Stimulated activated CD4-positive, alpha-beta T cell treated with anti-CD3 and anti-CD28 coated beads, Interleukin-15, amount 100 ng/mL, for 1 hour (primary cell): ENCODE measurements at regions not wholly inside any gene's neighbourhood (a gene's known extent, or its start where the extent isn't known, plus 50 kb on each side); places are given as distances from the start of the nearest gene placed in this dataset.
"Not testable (repeated sequence)": the region's sequence is repeated elsewhere in the genome, so short reads cannot be mapped to it uniquely, and the experiment has no call there.

Experiments
- DNase-seq, 2 donors: peaks; one replicate each; pipeline ENCODE4 v3.0.0-alpha.2; 2020; ENCODE audit warnings: low read depth in 1 of 2, low spot score in 1 of 2

DNA sequence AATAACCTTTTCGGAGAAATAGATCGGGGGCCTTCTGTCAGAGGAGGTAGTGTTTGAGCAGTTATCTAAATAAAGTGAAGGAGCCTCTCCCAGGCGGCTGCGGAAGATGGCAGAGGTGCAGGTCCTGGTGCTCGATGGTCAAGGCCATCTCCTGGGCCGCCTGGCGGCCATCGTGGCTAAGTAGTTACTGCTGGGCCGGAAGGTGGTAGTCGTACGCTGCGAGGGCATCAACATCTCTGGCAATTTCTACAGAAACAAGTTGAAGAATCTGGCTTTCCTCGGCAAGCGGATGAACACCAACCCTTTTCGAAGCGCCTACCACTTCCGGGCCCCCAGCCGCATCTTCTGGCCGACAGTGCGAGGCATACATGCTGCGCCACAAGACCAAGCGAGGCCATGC is 186.1 kb downstream of the KTN1 start:
- no peak for DNase-seq

DNA sequence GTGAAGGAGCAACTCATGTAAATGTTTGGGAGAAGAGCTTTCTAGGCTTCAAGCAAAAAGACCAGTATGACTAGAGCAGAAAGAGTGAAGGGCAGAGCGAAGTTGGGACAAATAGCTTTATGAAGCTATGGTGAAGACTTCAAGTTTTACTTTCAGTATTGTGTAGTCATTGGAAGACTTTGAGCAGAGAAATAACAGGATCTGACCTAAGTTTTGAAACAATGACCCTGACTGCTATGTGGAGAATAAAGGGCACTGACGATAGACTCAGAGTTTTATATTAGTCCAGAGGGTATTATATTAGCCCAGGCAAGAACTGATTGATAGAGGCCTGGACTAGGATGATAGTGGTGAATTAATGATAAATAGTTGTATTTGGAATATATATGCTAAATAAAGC is 187.3 kb downstream of the KTN1 start:
- no peak for DNase-seq

DNA sequence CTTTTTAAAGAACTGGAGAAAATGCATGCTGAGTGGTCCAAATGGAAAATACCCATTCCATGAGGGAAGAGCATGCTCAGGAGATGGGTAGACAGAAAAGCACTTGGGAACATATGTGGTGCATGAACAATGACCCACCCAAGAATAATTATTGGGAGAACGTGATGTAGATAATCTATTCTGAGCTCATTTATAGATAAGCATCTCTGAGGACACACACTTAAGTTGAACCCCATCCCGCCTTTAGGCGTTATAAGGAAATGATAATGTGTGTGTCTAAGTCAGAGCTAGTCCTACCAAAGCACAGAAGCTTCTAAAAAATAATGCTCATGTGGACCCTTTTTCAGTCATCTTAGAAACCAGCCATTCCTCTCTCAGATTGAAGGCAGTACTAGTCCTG is 189.9 kb downstream of the KTN1 start:
- DNase-seq: no peak

DNA sequence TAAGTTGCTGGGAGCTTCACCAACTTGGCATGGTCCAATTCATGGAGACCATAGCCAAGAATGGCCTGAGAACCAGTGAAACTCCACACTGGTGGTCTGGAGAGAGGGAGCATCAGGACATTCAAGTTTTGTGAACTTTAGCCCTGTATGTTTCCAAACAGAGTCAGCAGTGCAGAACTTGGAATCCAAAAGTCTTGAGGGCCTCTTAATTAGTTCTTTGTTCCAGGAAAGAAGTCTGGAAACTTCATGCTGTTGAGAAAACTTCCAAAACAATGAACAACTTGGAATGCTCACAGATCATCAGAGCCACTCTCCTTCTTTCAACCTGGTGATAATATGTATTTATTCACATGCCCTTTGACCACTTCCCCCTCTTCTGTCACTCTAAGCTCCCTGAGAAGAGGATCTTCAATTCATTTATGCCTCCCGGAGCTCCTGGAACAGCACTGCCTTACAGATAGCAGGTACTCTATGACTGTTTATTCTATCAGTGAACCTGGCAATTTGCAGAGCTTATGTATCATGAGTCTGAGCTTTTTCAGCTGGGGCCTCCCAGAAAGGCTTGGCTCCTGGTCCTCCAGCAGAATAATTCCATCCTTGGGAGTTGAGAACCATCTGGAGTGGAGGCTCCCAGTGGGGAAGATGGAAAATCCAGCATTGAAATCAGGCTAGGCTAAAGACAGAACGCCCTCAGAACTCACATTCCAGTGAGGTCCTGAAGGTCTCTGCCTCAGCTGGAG is 191.4 kb downstream of the KTN1 start:
- no peak for DNase-seq

DNA sequence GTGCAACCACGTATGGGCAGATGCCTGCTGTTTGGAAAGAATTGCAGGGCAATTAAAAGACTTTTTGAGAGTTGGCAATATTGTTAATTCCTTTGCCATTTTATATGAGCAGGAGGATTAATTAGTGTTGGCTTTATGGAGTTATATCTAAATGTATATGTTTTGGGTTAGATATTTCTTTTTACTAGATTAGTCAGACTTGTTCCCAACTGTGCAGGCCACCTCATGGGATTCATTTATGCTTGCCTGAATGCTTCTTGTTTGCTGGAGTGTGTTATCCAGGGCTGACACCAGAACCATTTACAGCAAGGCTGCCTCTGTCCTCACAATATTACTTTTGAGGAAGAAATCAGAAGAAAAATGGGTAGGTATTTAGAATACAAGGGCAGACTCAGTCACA is 192.5 kb downstream of the KTN1 start:
- DNase-seq: no peak

DNA sequence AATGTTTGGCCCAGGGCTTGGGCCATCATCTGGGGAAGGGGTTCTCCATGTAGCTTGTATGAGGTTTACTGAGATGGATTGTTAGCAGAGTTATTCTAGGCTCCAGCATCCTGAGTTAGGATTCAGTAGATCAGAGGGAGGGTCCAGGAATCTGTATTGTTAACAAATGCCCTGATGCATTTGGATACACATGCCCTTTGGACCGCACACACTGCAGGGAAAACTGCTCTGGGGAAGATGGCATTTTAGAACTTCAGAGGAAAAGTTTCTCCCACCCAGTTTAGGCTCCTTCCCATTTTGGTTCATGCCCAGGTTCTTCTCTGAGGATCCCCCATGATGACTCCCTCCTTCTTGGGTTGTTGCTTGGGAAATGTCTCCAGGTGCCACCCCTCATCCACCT is 193.3 kb downstream of the KTN1 start:
- DNase-seq: no peak

DNA sequence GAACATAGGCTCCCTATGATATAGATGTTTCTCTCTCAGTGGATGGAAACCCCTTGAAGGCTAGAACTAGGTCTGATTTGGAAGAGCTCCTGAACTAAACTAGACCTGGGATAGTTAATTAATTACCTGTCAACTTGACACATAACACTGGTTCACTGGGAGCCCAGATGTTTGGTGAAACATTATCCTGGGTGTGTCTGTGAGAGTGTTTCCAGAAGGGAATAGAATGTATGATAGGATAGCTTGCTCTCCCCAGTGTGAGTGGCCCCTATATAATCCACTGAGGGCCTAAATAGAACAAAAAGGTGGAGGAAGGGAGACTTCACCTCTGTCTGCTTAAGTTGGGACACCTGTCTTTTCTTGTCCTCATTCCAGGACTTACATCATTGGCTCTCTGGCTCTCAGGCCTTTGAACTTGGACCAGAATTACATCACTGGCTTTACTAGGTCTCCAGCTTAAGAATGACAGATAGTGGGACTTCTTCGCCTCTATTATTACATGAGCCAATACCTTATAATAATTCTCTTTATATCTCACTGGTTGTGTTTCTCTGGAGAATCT is 194.1 kb downstream of the KTN1 start:
- no peak for DNase-seq

DNA sequence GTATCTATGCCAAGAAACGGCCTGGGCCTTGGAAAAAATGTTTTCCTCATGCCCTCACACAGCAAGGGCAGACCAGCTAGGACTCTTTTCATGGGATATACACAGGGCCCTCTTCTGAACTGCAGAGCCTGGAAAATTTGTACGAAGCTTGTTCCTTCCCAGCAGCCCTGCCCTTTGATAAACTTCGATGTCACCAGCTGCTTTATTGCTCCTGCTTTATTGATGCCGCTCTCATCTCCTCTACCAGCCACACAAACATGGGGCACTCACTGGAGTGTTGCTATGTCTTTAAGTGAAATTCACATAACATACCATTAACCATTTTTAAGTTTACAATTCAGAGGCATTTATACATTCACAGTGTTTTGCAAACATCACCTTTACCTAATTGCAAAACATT is 197.9 kb downstream of the KTN1 start:
- no peak for DNase-seq

DNA sequence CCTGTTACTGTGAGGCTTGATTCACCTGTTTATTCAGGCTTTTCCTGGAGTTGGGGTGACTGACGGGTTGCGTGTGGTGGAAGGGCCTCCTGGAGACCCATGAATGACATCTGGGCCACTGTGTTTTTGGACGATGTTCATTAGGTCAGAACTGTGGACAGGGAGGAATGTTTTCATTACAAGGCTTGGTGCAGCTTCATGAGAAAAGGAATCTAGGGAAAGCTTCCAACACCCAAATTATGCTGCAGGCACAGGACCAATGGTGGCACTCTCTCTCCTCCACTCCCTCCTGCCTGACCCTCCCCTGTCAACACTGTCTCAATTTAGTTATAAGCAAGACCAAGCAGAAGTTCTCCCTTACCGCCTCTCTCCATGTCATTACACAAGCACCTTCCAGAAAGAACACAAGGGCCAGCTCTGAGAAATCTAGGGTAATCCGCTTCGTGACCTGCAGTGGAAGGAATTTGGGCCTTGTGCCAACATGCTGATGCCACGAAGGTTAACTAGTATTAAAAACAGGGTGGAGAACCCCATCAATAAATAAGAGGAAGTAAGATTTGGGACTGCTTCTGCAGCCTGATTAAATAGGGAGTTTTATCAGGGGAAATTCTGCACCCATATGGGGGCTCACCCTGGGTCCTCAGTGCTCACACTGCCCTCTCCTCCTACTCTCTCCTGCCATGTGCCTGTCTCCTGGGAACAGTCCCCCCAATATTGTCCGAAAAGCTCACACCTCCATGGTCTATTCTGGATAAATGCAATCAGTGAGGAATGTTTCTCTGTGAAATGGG is 200.3 kb downstream of the KTN1 start:
- no peak for DNase-seq

DNA sequence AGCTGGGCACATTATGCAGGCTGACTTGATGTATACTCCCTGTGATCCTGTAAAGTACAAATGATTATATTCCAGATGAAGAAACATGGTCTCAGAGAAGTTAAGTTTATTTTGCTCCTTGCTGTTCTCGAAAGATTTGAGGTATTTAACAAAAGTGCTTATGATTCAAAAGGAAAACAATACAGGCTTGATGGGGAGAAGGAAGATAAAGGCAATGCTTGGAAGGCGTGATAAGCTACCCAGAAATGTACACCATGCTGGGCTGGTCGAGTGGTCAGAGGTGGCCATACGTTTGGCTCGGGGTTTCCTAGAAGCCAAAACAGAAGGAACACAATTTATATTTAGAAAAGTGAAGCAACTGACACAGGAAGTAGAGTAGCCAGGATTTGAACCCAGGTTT is 201.0 kb downstream of the KTN1 start:
- no peak for DNase-seq

DNA sequence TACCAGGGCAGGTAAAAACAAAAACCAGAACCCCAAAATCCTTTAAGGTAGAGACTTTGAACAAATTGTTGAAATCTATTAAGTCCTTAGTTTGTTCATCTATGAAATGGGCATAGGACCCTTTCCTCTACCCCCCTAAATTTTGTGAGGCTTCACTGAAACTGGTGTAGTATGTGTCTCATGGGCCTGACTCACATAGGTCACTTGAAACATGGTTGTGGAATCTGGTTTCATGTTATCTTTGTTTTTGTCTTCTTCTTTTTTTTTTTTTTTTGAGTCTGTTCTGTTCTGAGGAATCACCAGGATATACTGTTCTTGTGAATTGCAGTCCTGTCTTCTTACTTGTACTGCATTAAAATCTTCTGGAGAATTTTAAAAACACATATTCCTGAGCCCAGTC is 202.2 kb downstream of the KTN1 start:
- no peak for DNase-seq

DNA sequence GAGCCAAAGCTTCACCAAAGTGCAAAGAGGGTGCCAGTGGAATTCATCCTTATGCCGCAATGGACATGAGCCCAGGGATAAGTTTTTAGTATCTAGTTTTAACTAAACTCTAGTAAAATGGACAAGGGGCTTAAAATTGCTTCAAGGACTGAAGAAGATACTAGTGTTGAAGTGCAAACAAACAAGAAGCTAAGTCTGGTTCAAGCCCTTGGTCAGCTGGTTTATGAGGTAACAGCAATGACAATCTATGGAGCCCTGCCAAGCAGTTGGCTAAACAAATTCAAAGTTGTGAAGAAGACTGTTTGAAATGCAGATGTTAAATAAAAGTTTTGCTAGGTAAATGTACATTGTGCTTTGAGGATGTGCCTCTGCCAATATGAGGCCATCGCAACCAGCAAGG is 209.4 kb downstream of the KTN1 start:
- DNase-seq: no peak

DNA sequence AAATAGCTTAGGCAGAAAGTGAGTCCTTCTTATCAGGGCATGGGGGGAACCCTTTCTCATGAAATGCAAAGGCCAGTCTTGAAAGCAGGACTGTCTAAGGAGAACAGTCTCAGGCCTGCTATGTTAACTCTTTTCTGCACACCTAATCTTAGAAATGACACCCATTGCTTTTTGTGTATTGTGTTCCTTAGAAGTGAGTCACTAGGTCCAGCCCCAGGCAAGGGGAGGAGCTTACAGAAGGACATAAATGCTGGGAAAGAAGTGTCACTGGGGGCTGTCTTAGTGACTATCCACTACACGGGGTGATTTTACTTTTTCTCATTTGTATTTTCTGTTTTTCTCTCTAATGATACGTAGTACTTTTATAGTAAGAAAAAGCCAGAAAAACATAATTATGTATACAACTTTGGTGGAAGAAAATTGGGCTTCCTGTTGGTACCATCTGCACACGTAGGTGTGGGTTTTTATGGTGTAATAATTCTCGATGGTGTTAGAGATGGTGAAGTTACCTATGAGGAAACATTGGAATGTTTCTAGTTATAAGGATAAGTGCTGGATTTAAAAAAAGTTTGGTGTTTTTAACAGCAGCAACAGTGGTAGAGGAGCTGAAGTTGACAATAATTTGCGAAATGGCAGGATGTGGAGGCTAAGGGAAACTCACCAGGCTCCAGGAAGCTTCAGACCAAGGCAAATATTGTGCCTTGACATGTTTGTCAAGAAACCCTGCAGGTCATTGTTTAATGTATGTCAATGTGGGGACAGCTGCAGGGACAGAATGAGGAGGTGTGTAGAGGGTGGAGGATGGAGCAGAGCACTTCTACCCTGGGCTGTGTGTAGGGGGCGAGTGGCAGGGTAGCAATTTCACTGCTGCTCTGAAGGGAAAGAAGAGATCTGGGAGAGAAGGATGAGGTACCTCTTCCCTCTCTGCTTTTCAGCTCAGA is 214.9 kb downstream of the KTN1 start:
- DNase-seq: no peak

DNA sequence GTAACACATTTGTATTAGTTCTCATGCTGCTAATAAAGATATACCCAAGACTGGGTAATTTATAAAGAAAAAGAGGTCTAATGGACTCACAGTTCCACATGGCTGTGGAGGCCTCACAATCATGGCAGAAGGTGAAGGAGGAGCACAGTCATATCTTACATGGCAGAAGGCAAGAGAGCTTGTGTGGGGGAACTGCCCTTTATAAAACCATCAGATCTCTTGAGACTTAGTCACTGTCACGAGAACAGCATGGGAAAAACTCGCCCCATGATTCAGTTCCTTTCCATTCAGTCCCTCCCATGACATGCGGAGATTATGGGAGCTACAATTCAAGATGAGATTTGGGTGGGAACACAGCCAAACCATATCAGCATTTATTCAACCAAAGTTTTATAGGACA is 216.5 kb downstream of the KTN1 start:
- not testable (repeated sequence) for DNase-seq

DNA sequence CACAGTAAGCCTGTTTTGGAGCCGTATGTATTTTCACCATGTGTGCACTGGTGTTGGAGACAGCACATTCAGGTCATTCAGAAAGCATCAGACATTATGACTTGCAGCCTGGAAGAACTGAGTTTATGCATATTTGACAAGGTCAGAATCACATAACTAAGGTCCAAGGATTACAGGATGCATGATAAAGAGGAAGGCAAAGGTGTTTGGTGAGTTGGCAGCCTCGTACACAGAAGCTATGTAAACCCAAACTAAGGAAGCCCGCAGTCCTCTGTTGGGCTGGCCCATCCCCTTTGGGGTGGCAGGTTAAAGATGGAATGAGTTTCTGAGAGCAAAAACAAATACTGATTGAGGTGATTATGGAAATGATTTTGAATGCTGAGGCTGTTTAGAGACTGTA is 218.4 kb downstream of the KTN1 start:
- no peak for DNase-seq

DNA sequence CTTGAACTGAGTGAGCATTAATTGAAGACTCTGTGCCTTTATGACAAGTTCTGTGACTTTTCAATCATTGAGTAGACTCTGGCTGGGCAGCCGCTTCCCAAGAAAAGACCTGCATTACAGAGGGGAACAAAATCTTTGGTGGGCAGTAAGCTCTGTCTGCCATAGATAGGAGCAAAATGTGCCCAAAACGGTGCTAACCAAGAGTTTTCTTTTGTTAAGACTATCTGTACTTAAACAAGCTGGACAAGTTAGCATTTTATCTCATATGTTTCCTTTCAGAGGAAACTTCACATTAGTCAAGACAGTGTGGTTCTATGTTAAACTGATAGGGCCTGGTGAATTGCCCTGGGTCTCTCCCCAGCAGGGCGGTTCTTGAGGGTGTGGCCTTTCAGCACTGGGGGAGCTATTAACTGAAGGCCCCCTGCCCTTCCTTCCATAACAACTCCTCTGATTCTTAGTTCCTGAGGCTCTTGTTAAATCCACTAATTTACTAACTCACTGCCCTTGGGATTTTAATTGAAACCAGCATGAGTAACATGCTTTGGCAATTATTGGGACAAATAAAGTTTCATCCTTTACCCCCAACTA is 219.6 kb downstream of the KTN1 start:
- no peak for DNase-seq

DNA sequence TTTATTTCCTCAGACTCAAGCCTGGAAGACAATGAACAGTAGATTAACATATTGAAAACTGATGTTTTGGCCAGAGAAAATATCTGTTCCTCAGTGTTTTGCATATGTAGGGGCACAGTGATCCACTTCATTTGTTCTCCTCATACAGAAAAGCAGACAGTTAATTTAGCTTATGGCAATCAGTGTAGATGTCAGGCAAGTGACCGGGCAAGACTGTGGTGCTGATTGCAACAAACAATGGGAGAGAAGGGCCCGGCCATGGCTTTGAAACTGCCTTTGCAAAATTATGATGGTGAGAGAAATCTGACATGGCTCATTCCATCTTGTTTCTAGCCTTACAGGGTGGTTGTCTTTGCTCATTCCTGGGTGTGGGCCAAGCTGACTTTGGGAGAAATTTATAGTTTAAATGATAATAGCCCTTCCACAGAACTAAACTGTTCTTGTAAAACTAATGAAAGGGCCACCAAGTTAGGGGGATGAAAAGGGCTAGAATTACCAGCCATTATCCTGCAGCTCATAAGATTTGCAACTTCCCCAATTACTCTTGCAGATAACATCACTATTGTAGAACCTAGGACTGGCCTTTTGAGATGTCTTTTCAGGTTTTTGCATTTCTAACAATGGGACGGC is 220.3 kb downstream of the KTN1 start:
- no peak for DNase-seq

DNA sequence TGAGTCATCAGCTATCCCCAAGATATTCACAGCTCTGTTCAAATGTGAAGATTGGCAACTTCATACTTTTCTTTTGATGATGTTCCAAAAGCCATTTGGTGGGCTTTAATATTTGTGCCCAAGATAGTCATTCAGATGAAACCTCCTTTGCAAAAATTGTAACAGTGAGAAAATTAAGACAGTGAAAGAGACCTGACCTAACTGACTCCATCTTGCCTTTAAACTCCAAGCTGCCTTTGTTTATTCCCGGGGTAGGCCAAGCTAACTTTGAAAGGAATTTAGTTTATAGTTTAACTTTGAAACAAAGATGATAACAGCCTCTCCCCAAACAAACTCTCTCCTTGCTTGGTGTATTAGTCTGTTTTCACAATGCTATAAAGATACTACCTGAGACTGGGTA is 221.1 kb downstream of the KTN1 start:
- DNase-seq: no peak

DNA sequence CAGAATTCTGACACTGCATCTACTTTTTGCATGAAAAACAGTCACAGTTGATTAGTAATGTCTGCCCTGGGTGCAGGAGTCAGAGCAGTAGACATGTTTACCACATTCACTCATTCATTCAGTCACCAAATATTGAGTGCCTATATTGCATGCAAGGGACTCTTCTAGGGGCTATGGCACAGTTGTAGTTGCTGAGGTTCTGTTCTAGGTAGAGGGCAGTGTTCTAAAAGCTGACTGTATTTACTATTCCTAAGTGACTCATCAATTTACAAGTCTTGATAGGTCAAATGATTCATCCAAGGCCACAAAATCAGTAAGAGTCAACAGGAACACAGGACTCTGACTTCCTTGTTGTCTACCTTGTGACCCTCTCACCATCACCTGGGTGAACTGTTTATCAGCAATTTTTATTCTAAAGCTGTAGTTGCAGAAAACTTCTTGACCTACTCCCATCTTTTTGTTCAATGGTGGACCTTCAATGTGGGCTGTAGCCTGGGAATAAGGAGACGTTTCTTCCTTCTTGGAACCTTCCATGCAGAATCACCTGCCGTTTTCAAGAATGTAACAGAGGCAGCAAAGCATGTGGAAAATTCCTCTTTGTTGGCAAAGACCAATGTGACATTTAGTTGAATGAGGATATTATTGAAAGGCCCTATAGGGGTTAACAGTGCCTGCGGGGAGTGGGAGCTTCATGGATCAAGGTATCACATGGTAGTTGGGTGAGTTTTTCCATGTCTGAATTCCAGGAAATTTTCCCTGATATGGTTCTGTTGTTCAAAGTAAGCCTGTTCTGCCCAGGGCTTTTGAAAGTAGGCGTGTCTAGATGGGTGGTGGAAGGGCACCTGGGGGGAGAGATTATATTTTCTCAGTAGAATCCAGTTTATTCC is 223.2 kb downstream of the KTN1 start:
- DNase-seq: no peak
